NOMO-1 treated with DMSO at 0.1 percent for 48 hours (cell line): ENCODE measurements at regions not wholly inside any gene's neighbourhood (a gene's known extent, or its start where the extent isn't known, plus 50 kb on each side); places are given as distances from the start of the nearest gene placed in this dataset.
"Not testable (repeated sequence)": the region's sequence is repeated elsewhere in the genome, so short reads cannot be mapped to it uniquely, and the experiment has no call there.

Experiments used
- DNase-seq: peaks from one replicate; lab custom pipeline; 2025; ENCODE audit not compliant: unreplicated experiment; lab: John Stamatoyannopoulos, UW

DNA sequence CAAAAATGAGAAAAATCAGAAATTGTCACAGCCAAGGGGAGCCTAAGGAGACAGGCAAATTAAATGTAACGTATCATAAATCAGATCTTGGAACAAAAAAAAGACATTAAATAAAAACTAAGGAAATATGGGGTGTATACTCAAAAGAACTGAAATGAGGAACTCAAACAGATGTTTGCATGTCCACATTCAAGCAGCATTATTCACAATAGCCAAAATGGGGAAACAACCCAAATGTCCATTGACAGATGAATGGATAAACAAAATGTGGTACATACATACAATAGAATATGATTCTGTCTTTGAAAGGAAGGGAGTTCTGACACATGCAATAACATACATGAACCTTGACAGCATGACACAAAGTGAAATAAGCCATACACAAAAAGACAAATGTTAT, 155.8 kb upstream of the KLF7 start:
- DNase-seq = peak; percentile 44

DNA sequence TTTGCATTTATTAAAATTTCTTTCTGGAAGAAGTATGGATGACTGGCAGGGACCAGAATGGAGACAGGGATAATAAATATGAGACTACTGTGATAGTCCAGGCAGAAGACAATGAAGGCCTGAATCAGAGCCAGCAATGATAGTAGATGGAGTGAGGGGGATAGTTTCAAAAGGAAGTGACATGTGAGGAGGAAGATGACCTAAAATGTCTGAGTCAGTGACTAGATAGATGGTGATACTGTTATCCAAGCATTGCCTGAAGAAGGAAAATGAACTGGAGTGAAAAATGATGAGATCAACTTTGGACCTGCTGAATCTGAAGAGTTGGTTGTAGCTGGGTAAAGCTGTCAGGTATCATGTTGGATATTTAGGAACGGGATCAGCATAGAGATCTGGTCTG, 158.3 kb upstream of the KLF7 start:
- DNase-seq = no peak

DNA sequence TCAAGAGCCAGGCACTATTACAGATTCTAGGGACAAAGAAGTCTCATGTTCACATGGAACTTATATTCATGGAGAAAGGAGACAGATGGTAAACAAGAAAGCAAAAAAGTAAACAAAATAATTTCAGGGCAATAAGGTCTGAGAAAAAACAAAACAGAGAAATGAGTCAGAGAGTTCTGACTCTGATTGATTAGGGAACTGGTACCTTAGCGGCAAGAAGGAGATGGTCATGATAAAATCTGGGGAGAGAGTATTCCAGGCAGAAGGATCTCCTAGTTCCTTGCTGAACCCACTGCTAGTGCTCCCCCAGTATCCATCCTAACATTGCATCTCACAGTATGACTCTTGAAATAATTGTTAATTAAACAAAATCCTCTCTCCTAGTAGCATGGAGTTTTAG, 161.8 kb upstream of the KLF7 start:
- no peak for DNase-seq

DNA sequence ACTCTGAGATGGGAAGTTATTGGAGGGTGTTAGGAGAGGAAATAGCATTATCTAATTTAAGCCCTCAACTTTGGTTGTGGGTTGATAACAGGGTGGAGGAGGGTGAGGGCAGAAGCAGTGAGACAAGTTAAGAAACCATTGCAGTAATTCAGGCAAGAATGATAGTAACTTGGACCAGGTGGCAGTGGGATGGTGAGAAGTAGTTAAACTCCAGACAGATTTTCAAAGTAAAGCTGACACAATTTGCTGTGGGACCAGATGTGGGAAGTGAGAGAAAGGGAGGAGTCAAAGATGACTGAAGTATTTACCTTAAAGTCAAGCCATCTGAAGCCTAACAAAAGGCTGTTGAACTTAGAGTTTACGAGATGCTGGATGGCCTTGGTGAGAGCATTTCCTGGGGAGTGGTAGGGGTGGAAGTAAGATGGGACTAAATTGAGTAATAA, 163.2 kb upstream of the KLF7 start:
- DNase-seq = peak; percentile 22

DNA sequence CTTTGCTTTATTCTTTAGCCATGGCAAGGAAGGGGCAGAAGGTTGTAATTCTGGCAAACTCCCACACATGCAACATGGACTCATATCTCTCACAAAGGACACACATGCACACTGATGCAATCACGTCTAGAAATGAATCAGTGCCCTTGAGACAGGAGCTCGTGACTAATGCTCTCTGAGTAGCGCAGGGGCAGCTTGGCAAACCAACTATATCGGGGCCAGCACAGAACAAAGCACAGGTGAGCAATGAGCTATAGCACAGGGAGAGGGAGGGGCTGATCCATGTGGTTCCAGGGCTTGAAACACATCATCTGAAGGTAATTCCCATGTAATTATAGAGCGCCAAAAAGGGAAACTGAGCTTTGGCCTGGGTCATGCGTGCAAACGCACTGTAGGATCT, 165.2 kb upstream of the KLF7 start:
- DNase-seq = no peak

DNA sequence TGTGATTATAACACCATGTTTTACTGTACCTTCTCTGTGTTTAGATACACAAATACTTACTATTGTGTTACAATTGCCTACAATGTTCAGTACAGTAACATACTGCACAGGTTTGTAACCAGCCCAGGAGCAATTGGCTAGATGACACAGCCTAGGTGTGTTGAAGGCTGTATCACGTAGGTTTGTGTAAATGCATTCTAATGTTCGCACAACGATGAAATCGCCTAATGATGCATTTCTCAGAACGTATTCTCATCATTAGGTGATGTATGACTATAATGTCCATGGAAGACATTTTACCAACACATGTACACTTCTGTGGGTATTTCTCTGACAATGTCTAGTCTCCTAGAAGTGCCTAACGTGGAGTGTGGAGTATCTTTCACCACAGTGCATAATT, 165.9 kb upstream of the KLF7 start:
- DNase-seq = no peak

DNA sequence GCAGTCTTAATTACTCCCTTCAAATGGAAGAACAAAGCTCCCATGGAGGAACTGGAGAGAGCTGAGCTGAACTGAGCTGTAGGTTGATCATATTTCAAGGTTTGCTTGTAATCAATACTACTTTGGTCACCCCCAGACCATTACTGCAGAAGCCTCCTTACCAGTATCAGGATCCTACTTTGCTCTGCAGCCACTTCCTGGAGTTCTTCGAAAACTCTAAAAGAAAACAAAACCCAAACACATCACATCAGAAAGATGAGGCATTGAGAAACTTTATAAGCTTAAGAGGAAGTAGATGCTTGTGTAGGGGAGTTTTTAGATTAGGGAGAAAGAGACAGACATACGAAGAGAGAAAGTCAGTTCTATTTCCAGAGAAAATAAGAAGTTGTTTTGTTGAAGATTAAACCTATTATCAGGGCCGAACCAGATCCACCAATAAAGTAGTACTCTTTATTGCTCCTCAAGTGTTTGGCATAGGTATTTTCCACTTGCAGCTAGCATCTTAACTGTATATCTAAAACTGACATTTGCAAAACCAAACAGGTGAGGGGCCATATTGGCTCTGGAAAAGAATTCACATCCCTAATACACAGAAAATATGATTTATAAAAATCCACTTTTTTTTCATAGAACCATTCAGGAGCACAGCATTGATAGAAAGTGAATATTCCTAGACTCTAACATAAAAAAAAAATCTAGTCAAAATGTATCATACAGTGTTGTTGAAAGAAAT, 166.9 kb upstream of the KLF7 start:
- DNase-seq = peak; percentile 75

DNA sequence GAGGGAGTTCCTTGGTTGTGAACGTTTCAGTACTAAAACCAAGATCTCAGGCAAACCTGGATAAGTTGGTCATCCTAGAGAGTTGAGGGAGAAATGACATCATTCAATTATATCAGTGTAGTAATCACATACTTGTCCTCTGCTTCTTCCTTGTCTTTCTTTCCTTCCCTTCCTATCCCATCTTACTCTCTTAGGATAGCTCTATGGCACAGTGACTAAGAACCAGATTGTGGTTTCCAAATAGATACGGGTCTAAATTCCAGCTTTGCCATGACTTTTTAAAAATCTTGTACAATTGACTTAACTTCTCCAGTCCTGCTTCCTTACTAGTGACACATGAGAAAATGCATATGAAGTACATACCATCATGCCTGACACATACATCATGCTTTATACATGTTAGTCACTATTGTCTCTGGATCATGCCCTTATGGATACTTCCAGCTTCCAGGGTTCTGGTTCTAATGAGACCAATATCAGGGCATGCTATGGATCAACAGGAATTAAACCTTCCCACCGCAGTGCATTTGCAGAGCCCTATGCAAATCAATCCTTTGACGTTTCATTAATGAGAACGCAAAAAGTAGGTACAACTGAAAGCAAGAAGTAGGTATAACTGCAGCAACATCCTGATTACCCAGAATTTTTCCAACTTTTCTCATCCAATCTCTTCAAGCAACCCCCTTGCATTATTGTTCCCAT, 168.0 kb upstream of the KLF7 start:
- DNase-seq = no peak

DNA sequence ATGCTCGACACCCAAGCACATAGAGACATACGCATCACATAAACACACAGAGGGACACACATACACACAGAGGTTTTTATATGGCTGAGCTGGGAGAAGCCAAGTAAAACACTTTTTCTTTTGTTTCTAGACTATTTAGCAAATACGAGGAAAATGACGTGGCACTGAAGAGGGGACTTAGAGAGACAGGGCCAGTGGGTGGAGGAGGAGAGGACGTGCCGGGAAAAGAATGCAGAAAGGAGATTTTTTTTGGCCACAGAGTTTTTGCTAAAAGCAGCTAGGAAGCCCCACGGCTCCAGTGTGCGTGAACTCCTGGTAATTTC, 168.5 kb upstream of the KLF7 start:
- DNase-seq = no peak

DNA sequence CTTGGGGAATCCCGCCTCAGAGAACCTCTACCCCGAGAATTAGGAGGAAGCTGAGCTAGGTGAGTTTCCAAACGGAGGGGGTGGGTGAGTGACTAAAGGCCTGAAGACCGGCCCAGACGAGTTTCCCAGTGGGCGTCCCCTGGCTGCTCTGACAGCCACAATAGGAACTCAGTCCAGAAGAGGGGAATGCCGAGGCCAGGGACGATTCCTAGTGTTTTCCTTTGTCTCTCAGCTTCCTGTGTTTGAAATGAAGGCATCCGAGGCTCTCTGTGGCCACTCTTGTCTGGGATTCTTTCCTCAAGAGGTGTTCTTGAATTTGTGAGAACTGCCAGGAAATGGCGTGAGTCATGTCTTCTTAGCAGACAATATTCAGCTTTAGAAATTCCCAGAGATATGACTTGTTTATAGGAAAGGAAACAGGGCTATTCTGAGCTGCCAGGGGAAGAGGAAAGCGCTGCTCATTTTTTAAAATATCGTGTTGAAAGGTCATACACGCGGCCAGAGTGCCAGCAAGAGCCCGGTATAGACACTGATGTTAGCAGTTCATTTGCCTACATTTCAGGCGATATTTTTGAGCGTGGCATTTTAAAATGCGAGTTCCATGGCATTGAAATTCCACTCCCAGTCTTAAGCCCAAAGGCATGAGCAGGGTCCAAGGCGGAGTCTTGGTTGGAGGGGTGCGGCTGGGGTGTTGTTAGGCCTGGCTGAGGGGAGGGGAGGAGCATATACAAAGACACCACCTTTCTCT, 169.1 kb upstream of the KLF7 start:
- DNase-seq = no peak

DNA sequence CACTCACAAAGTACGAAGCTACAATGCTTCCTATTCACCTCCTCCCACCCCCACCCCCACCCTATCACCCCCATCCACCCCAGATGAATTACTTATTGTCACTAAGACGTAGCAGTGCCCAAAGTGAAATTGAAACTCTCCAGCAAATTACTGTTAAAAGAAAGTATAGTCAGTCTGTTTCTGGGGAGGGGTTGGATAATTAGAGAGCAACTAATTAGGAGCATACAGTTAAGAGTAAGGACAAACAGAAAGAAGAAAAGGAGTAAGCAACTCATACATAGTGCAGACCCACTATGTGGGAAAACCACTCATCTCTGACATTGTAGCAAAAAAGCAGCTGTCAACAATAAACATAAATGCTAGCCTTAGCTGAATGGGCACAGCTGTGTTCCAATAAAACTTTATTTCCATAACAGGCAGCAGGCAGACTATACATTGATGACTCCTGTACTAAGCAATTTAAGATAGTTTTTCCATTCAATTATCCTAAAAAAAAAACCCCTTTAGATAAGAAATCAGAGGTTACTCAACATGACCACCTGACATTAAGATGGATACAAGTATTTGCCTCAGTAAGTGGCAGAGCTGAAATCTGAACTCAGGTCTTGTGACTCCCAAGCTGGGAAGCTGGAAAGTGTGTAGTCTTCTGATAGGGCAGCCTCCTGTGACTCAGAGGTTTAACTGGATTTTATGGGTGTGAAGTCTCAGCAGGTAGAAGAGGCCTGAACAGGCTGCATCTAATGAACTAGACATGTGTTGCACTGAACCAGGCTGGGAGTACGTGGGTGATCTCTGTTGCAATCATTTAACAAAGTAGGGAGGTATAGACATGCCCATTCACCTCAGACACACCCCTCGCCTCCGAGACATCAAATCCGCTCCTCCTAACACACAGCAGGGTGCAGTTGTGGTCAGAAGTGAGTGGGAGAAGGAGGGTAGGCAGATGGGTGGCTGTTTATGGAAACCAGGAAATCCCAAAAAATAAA, 171.8 kb upstream of the KLF7 start:
- DNase-seq = no peak

DNA sequence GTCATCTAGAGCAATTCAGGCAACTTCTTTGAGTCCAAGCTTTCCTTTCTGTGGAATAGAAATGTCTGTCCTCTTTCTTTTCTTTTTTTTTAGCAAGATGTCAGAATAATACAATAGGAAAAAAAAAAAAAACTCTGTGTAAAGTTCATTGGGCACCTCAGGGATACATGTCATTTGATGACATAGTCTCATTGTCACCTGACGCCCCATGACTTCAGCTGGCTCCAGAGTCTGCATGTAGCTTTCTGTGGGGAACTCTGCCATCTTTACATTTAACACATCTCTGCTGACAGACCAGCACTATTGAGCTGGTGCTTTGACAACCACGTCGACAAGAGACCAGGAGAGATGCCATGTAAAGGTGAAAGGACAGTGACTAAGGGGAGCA, 172.5 kb upstream of the KLF7 start:
- no peak for DNase-seq

DNA sequence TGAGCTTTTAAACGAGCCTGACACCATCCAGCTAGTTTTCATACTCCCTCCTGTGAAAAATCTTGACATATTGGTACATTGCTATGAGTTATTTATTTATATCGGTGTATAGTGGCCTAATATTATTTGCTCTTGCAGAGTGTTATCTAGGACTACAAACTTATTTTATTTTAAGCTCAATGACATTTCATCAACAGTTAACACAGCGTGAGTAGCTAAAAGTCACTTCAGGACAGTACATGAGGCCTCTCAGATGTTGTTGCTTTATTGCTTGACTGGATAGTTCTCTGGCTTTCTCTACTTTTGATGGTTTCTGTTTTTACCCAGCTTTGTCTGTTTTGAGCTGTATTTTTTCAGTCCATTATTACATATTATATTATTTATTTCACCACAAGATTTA, 172.9 kb upstream of the KLF7 start:
- DNase-seq = no peak

DNA sequence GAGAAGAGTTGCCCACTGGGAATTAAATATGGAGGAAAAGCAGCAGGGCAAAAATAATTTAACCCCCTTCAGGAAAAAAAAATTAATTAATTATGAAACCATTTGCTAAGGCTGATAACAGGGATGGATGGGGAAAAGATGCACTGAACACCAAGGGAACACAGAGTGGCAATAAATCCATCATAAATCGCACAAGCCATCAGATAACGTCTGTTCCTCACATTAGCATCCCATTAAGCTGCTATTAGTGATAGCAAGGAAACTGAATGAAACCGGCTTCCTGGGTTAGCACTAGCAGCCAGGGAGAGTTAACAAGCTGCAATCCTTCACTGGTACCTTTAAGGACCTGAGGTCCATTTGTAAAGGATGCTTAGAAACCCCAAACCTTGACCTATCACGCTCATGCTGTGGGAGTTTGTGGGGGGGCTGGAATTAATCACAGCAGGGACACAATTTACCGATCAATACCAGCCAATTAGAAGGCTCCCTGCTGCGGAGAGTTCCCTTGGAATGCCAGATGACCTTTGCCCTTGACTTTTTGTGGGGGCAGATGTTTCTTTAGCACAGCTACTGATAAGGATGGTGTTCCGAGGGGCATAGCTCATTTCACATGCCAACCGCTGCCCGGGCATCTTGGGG, 175.5 kb upstream of the KLF7 start:
- DNase-seq = no peak

DNA sequence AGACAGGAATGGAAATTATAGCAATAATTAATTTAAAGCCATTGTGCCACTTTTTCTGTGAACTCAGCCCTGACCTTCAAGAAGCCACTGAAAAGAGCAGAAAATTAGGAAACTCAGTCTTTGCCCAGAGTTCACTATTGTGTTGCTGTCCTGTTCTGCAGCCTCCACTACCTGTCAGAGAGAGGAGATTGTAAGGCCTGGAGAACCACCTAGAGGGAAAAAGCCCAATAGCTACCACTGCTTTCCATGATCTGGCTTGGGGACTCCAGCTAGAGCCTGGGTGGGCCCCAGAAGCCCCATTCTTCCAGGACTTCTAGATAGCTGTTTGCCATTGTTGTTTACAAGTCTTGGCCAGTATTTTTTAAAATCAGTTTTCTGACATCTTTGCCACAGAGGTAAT, 176.1 kb upstream of the KLF7 start:
- DNase-seq = no peak

DNA sequence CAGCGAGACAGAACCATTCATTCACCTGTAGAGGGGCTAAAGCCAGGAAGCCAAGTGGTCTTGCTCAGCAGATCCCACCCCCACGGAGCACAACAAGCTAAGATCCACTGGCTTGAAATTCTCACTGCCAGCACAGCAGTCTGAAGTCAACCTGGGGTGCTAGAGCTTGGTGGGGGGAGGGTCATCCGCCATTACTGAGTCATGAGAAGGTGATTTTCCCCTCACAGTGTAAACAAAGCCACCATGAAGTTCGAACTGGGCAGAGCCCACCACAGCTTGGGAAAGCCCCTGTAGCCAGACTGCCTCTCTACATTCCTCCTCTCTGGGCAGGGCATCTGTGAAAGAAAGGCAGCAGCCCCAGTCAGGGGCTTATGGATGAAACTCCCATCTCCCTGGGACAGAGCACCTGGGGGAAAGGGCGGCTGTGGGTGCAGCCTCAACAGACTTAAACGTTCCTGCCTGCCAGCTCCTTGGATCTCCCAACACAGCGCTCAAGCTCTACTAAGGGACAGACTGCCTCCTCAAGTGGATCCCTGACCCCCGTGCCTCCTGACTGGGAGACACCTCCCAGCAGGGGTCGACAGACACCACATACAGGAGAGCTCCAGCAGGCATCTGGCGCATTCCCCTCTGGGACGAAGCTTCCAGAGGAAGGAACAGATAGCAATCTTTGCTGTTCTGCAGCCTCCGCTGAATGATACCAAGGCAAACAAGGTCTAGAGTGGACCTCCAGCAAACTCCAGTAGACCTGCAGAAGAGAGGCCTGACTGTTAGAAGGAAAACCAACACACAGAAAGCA, 179.0 kb upstream of the KLF7 start:
- not testable (repeated sequence) for DNase-seq

DNA sequence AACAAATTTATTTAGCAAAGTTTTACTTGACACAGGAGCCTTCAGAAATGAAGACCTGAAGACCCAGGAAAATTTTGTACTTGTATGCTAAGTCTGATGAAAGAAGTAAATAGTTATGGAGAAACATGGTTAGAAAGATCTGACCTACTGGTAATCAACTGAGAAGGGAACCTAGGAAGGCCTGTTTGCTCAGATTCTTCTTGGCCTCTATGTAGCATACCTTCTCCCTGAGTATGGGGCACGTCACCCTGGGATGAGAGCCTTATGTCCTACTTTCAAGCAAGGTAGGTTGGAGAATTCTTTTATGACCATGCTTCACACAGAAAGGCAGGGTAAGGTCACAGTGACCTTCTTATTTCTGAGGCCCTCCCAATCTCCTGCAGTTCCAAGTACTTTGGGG, 178.6 kb upstream of the CREB1 start:
- DNase-seq = no peak

DNA sequence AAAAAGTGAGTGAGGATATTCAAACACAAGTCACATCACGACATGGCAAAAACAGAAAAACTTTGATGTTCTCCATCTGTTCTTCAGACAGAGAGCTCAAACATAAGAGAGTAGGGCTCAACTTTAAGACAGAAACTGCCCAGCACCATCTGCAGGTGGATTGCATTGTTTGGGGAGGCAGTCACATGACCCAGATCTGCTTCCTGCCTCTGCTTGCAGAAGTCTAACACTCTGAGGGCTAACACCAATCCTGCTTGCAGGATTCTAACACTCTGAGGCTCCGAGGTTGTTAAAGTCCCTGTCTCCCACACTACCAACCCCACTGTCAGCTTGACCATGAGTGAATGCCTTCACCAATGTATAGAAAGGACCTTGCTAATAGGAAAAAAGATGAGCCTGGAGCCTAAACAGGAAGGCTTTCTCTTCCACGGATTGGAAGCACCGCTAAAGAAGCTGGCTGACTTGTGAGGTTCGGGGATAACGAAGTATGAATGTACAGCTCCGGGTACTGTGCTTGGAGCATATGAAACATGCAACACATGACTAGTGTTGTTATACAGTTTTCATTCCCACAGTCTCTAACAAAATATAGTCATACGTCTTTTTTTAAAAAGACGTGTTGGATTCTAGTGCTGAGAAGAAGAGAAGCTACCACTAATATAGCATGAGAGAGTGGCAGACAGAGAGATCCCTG, 176.6 kb upstream of the CREB1 start:
- DNase-seq = no peak

DNA sequence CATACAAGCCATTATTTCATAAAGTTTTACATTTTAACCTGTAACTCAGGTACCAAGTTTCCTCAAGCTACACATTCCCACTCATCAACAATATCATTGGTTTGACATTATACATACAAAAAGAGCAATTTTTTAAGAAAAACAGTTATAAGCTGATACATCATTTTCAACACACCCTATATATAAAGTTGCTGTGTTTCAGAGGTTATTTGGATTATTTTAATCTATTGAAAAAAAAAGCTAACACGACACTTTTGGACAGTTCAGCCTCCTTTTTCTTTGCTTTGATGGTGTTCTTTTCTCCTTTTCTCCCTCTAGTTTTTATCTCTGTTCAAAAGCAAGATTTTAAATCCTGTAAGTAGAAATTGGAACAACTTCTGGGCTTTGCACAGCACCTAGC, 175.9 kb upstream of the CREB1 start:
- DNase-seq = no peak
